Activated naive CD4-positive, alpha-beta T cell treated with anti-CD3 and anti-CD28 coated beads, Interleukin-2, amount 10 ng/mL, durations not matched to agents 7 days and 5 days (primary cell): ENCODE measurements at regions not wholly inside any gene's neighbourhood (a gene's known extent, or its start where the extent isn't known, plus 50 kb on each side); places are given as distances from the start of the nearest gene placed in this dataset.

Experiments used
- CTCF ChIA-PET: fragments of 350-600 bp; sonication (Branson Sonifier 250); formaldehyde crosslinking; loops from one replicate; lab custom pipeline; 2021; ENCODE audit warnings: antibody characterized with exemption; lab: Charles Lee
- DNase-seq: peaks from one replicate; pipeline ENCODE4 v3.0.0-alpha.2; 2020
- H3K27ac Mint-ChIP-seq: one replicate; pipeline ENCODE4 v1.8.0; 2021; ENCODE audit warnings: mild to moderate bottlenecking, moderate library complexity, mixed read lengths
- H3K27me3 Mint-ChIP-seq: one replicate; pipeline ENCODE4 v1.8.0; 2021; ENCODE audit warnings: mild to moderate bottlenecking, mixed read lengths
- H3K36me3 Mint-ChIP-seq: one replicate; pipeline ENCODE4 v1.8.0; 2021; ENCODE audit warnings: mixed read lengths
- H3K4me1 Mint-ChIP-seq: one replicate; pipeline ENCODE4 v1.8.0; 2021; ENCODE audit warnings: mixed read lengths
- H3K4me3 Mint-ChIP-seq: one replicate; pipeline ENCODE4 v1.8.0; 2021; ENCODE audit warnings: mild to moderate bottlenecking, moderate library complexity, mixed read lengths
- H3K9me3 Mint-ChIP-seq: one replicate; pipeline ENCODE4 v1.8.0; 2021; ENCODE audit warnings: mixed read lengths

DNA sequence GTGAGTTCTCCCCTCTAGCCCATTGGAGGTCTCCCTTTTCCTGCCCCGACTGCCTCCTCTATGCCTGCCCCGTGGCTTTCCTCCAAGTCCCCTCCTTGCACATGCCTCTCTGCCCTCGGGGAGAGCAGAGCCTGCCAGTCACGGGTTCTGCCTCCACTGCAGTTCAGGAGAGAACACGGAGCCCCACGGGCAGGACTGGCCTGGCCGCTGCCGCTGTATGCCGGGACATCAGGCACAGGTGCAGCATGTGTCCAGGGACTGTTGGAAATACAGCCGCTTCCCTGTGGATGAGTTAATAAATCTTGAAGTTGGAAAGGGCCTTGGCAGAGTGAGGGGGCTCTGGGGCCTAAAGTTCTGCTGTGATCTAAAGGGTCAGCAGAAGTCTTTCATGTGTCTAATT lies 676.6 kb downstream of the MATN1 start:
- Mint-ChIP-seq H3K36me3 (no peaks in the 10 kb centered on the region), H3K27me3 (no peaks in the 10 kb centered on the region), H3K4me1 (no peaks in the 10 kb centered on the region), H3K9me3 (peaks cover 9% of the 10 kb centered on the region), H3K27ac (no peak overlapping the region), H3K4me3 (no peak overlapping the region)
- CTCF ChIA-PET: no interaction called here
- DNase-seq: no peak

DNA sequence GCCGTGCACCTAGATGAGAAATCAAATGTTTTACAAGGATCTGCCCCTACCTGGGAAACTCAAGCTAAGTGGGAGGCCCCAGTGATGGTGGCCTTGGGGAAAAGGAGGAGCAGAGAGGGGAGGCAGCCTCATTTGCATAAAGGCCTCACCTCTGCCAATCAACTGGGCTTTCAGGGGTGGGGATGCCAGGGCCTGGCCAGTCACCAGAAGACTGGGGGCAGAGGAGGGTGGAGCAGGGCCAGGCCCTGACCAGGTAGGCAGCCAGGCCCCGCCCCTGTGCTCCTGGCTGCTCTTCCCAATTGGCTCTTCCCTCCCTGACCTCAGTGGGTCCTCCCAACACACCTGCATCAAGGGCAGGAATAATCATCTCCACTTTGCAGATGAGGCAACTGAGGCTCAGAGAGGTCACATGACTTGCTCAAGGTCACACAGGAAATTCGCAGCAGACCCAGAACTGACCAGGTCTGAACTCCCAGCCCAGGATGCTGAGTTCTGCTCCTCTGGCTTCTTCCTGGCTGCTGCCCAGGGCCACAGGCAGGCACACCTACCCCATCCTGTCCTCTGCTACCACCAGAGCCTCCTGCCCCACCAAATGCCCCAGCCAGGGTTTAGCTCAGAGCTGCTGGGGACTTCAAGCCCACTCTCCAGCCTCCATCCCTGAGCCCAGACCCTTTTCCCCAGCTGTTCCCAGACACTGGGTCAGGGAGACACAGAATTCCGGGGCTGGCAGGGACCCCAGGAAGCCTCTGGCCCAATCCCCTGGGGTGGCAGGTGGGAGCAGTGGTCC lies 677.9 kb downstream of the MATN1 start:
- Mint-ChIP-seq H3K4me3 (no peak overlapping the region), H3K9me3 (peaks cover 9% of the 10 kb centered on the region), H3K27me3 (no peaks in the 10 kb centered on the region), H3K36me3 (no peaks in the 10 kb centered on the region), H3K4me1 (no peaks in the 10 kb centered on the region), H3K27ac (no peak overlapping the region)
- CTCF ChIA-PET: no interaction called here
- no peak for DNase-seq

- H3K36me3 Mint-ChIP-seq: no peaks in the 10 kb centered on the region
- H3K9me3 Mint-ChIP-seq: peaks cover 9% of the 10 kb centered on the region
- no peaks in the 10 kb centered on the region for H3K4me1 Mint-ChIP-seq
- no peak overlapping the region for H3K4me3 Mint-ChIP-seq
- H3K27me3 Mint-ChIP-seq: no peaks in the 10 kb centered on the region
- CTCF ChIA-PET: no interaction called here
- no peak for DNase-seq
- H3K27ac Mint-ChIP-seq: peak overlapping the region; percentile 49
Measured at GRCh38 chr1:30044656-30045144, 678.7 kb downstream of the MATN1 start.

DNA sequence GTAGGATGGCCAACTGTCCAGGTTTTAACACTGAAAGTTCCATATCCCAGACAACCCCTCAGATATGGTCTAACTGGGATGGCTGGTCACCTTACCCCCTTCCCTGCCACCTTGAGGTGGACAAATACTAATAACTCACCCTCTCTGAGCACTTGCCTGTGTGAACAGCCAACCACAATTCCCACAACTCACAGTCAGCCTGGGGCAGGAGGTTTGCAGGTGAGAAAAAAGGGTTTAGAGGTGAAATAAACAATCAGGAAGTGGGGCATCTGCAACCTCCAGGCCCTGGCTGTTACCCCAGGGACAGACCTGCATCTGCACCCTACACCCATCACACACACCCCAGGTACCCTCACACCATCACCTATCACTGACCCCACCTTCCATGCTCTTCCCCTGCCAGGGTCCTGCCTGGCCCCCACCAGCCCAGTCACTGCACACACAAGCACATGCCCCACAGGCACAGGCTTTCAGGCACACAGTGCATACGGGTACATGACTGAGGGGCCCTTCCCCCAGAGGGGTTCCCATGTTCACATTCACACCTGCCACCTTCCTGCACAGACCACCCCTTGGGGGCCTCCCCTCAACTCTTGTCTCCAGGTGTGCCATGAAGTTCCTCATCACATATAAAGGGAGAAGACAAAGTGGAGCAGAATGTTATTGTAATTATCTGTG lies 679.5 kb downstream of the MATN1 start:
- no peaks in the 10 kb centered on the region for H3K4me1 Mint-ChIP-seq
- no peaks in the 10 kb centered on the region for H3K27me3 Mint-ChIP-seq
- CTCF ChIA-PET: no interaction called here
- no peak for DNase-seq
- H3K36me3 Mint-ChIP-seq: no peaks in the 10 kb centered on the region
- H3K9me3 Mint-ChIP-seq: peaks cover 9% of the 10 kb centered on the region
- no peak overlapping the region for H3K4me3 Mint-ChIP-seq
- H3K27ac Mint-ChIP-seq: no peak overlapping the region

DNA sequence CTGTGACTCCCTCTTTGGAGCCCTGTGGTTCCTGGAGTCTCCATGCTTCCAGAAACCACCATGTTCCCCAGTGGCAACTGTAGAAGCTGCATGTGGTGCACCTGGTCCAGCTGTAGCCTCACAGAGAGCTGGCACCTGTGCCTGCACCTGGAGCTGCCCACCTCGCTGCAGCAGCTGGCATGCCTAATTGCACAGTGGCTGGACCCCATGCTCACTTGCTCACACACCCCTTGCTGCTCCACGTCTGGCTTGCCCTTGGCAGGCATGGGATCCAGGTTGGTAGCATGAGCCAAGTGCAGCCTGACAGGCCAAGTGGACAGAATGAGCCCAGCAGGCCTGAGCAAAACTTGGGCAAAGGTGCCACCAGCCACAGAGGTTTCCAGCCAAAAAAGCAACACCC lies 680.1 kb downstream of the MATN1 start:
- DNase-seq: no peak
- no peaks in the 10 kb centered on the region for H3K4me1 Mint-ChIP-seq

GRCh38 chr1:30042438-30043147 lies 680.8 kb downstream of the MATN1 start:
- peaks cover 9% of the 10 kb centered on the region for H3K9me3 Mint-ChIP-seq
- DNase-seq: no peak
- CTCF ChIA-PET: no interaction called here
- peaks cover 1% of the 10 kb centered on the region for H3K27me3 Mint-ChIP-seq
- H3K36me3 Mint-ChIP-seq: no peaks in the 10 kb centered on the region
- H3K4me1 Mint-ChIP-seq: no peaks in the 10 kb centered on the region
- H3K4me3 Mint-ChIP-seq: no peak overlapping the region
- H3K27ac Mint-ChIP-seq: no peak overlapping the region

More for the DNA sequence above, 680.1 kb downstream of the MATN1 start:
- Mint-ChIP-seq H3K9me3 (peaks cover 9% of the 10 kb centered on the region), H3K36me3 (no peaks in the 10 kb centered on the region), H3K27me3 (no peaks in the 10 kb centered on the region), H3K4me3 (no peak overlapping the region), H3K27ac (no peak overlapping the region)
- CTCF ChIA-PET: no interaction called here

- Mint-ChIP-seq H3K9me3 (peaks cover 9% of the 10 kb centered on the region), H3K4me3 (no peak overlapping the region), H3K27me3 (peaks cover 4% of the 10 kb centered on the region), H3K36me3 (no peaks in the 10 kb centered on the region), H3K27ac (no peak overlapping the region), H3K4me1 (no peaks in the 10 kb centered on the region)
- CTCF ChIA-PET: no interaction called here
- DNase-seq: no peak
Measured at GRCh38 chr1:30041741-30042437, 681.5 kb downstream of the MATN1 start.

- Mint-ChIP-seq H3K27ac (no peak overlapping the region), H3K9me3 (peaks cover 9% of the 10 kb centered on the region), H3K4me1 (no peaks in the 10 kb centered on the region), H3K27me3 (peaks cover 4% of the 10 kb centered on the region), H3K36me3 (no peaks in the 10 kb centered on the region), H3K4me3 (no peak overlapping the region)
- no peak for DNase-seq
- CTCF ChIA-PET: no interaction called here
Measured at GRCh38 chr1:30040081-30041019, 683.0 kb downstream of the MATN1 start.

- no peak for DNase-seq
- H3K36me3 Mint-ChIP-seq: no peaks in the 10 kb centered on the region
- no peak overlapping the region for H3K27ac Mint-ChIP-seq
- no peak overlapping the region for H3K4me3 Mint-ChIP-seq
- H3K27me3 Mint-ChIP-seq: peaks cover 4% of the 10 kb centered on the region
- CTCF ChIA-PET: no interaction called here
- H3K4me1 Mint-ChIP-seq: no peaks in the 10 kb centered on the region
- peaks cover 9% of the 10 kb centered on the region for H3K9me3 Mint-ChIP-seq
Measured at GRCh38 chr1:30039354-30040080, 683.9 kb downstream of the MATN1 start.

DNA sequence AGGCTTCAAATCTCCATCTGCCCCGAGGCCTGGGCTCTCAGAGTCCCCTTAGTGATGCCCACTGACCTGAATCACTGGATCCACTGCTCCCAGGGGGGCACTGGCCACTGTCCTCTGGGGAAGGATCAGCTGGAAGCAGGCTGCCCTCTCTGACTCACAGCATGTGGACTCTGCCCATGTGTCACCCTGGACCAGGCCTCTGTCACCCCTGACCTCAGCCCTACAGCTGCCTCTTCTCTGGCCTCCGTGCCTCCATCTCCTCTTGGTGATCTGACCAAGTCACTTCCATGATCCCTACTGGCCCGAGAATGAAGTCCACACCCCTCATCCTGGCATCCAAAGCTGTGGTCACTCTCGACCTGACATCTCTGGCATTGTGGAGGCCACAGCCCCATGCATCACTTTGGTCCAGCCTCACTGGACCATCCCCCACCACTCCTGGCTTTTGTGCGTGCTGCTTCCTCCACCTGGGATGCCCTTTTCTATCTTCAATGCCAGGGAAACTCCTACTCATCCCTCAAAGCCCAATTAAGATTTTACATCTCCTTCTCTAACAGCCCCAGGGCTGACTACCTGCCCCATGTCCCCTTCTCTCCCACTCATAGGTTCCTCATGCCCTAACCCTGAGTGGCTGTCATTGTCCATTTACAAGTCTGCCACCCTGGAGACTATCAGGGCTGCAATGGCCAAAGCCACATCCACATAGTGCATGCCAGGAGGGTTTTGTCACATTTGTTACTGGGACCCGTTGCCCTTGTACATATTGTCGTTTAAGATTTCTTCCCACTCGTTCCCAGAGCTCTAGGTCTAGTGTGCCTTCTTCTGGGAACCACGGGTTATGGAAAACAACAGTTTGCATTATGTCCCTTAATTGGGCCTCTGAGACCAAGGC lies 685.0 kb downstream of the MATN1 start:
- H3K9me3 Mint-ChIP-seq: peaks cover under 1% of the 10 kb centered on the region
- CTCF ChIA-PET: no interaction called here
- no peaks in the 10 kb centered on the region for H3K4me1 Mint-ChIP-seq
- no peak overlapping the region for H3K27ac Mint-ChIP-seq
- DNase-seq: no peak
- H3K36me3 Mint-ChIP-seq: no peaks in the 10 kb centered on the region
- H3K27me3 Mint-ChIP-seq: peaks cover 6% of the 10 kb centered on the region
- no peak overlapping the region for H3K4me3 Mint-ChIP-seq

DNA sequence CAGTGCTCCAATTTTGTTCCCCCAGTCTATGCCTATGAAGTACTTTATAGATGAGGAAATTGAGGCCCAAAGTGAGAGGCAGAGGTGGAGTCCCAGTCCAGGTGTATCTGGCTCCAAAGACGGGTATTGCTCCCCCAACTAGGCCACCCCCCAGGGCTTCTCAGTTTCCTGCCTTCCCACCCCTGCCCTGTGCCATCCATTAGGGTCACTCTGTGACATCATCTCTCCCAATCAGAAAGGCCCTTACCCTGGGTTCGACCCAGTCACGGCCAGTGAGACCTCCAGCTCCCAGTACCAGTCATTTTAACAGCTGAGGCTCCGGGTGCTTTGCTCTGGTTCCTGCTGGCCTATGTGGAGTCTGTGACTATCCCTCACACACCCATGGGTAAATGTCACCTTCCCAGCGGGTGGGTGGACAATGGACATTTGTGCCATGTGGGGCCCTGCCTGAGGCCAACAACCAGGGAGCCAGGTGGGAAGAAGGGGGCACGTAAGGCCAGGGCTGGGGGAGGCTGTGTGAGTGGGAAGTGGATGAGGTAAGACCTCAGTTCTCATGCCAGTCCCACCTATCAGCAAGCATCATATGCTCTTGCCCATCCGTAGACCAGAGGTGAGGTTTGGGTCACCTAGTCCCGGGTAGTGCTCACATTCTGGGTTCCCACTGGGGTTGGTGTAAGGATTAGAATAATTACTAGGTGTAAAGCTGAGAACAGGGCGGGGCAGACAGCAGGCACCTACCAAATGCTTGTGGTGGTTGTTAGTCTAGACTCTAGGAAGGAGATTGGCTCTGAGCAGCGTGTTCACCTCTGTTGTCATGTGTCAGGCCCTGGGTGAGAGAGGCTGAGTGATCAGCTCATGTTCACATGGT lies 685.9 kb downstream of the MATN1 start:
- DNase-seq: no peak
- Mint-ChIP-seq H3K36me3 (no peaks in the 10 kb centered on the region), H3K4me1 (no peaks in the 10 kb centered on the region), H3K27ac (no peak overlapping the region), H3K9me3 (no peaks in the 10 kb centered on the region), H3K27me3 (peaks cover 8% of the 10 kb centered on the region), H3K4me3 (no peak overlapping the region)
- CTCF ChIA-PET: no interaction called here
